OCI-LY1 (cell line): ENCODE measurements at regions not wholly inside any gene's neighbourhood (a gene's known extent, or its start where the extent isn't known, plus 50 kb on each side); places are given as distances from the start of the nearest gene placed in this dataset.

ENCODE experiments used
- H2AFZ ChIP-seq: fragments of 200-600 bp; sonication (generic), shearing (Covaris generic); 2 replicates; pipeline ENCODE4 v1.6.0; 2014; ENCODE audit warnings: antibody characterized with exemption, mild to moderate bottlenecking, low read length
- H3F3A ChIP-seq: fragments of 200-600 bp; sonication (generic), shearing (Covaris generic); 2 replicates; pipeline ENCODE4 v1.6.0; 2014; ENCODE audit warnings: mild to moderate bottlenecking, antibody characterized with exemption, low read length, moderate library complexity; ENCODE audit not compliant: insufficient read depth
- H3K27ac ChIP-seq: fragments of 200-600 bp; sonication (generic); 2 replicates; pipeline ENCODE4 v1.5.1; 2014; ENCODE audit warnings: low read length, mixed run types, mild to moderate bottlenecking, low read depth; ENCODE audit not compliant: poor library complexity, severe bottlenecking
- H3K27me3 ChIP-seq: fragments of 200-600 bp; sonication (generic); 2 replicates; pipeline ENCODE4 v1.6.0; 2014; ENCODE audit warnings: antibody characterized with exemption, mild to moderate bottlenecking, low read length, moderate library complexity; ENCODE audit not compliant: insufficient read depth
- H3K36me3 ChIP-seq: fragments of 200-600 bp; sonication (generic); 2 replicates; pipeline ENCODE4 v1.6.1; 2014; ENCODE audit warnings: mild to moderate bottlenecking, antibody characterized with exemption, low read length, moderate library complexity, mixed read lengths; ENCODE audit not compliant: insufficient read depth
- H3K4me1 ChIP-seq: fragments of 200-600 bp; sonication (generic); 2 replicates; pipeline ENCODE4 v1.5.1; 2014; ENCODE audit warnings: mild to moderate bottlenecking, low read length, moderate library complexity; ENCODE audit not compliant: insufficient read depth, severe bottlenecking
- H3K4me2 ChIP-seq: fragments of 200-600 bp; sonication (generic), shearing (Covaris generic); 2 replicates; pipeline ENCODE4 v1.6.1; 2014; ENCODE audit warnings: low read length
- H3K4me3 ChIP-seq: fragments of 200-600 bp; sonication (generic); 2 replicates; pipeline ENCODE4 v1.5.1; 2014; ENCODE audit warnings: low read length, low read depth, mild to moderate bottlenecking, mixed read lengths; ENCODE audit not compliant: poor library complexity, severe bottlenecking
- H3K79me2 ChIP-seq: fragments of 200-600 bp; shearing (Covaris generic); 2 replicates; pipeline ENCODE4 v1.6.1; 2016; ENCODE audit warnings: mixed run types, low read length, mixed read lengths; ENCODE audit not compliant: insufficient read depth
- H3K9ac ChIP-seq: fragments of 200-600 bp; sonication (generic), shearing (Covaris generic); 2 replicates; pipeline ENCODE4 v1.6.1; 2014; ENCODE audit warnings: mild to moderate bottlenecking, low read length, mixed read lengths
- H3K9me2 ChIP-seq: fragments of 200-600 bp; sonication (generic), shearing (Covaris generic); 2 replicates; pipeline ENCODE4 v1.6.1; 2014; ENCODE audit warnings: low read depth, mild to moderate bottlenecking, low read length, mixed read lengths
- H3K9me3 ChIP-seq: fragments of 200-600 bp; shearing (Covaris generic); 2 replicates; pipeline ENCODE4 v1.6.1; 2014; ENCODE audit warnings: low read length, mixed read lengths
- H4K20me1 ChIP-seq: fragments of 200-600 bp; sonication (generic), shearing (Covaris generic); 2 replicates; pipeline ENCODE4 v1.6.0; 2016; ENCODE audit warnings: mild to moderate bottlenecking, low read length; ENCODE audit not compliant: insufficient read depth
- CTCF ChIP-seq: fragments of 200-600 bp; sonication (generic), shearing (Covaris generic); IDR thresholded peaks from 2 replicates; pipeline ENCODE4 v1.5.1; 2017; ENCODE audit warnings: mild to moderate bottlenecking, antibody characterized with exemption, low read length, moderate library complexity, mixed read lengths
- EZH2 ChIP-seq: fragments of 200-600 bp; sonication (generic), shearing (Covaris generic); IDR thresholded peaks from 2 replicates; pipeline ENCODE4 v1.8.0; 2017; ENCODE audit warnings: borderline replicate concordance, mixed run types, mild to moderate bottlenecking, antibody characterized with exemption, low read length, moderate library complexity, mixed read lengths

- Histone ChIP-seq H3K9me3 (no peaks in the 10 kb centered on the region), H3K27me3 (no peaks in the 10 kb centered on the region), H3K4me1 (no peaks in the 10 kb centered on the region), H3K9me2 (no peaks in the 10 kb centered on the region), H3K4me3 (no peak overlapping the region), H3K79me2 (no peaks in the 10 kb centered on the region), H3F3A (no peaks in the 10 kb centered on the region), H3K4me2 (no peak overlapping the region), H3K27ac (no peak overlapping the region), H2AFZ (no peak overlapping the region), H3K9ac (no peak overlapping the region), H3K36me3 (peaks cover 22% of the 10 kb centered on the region), H4K20me1 (no peaks in the 10 kb centered on the region)
- TF ChIP-seq CTCF (no peak), EZH2 (no peak)
These were observed 1442.9 kb downstream of the UQCRFS1 start for GRCh38 chr19:27770095-27770494.

GRCh38 chr19:27767234-27767633, 1445.7 kb downstream of the UQCRFS1 start:
- Histone ChIP-seq H3K36me3 (no peaks in the 10 kb centered on the region), H3K9me2 (no peaks in the 10 kb centered on the region), H2AFZ (no peak overlapping the region), H3K4me3 (no peak overlapping the region), H3K9ac (no peak overlapping the region), H3K27ac (no peak overlapping the region), H3K79me2 (no peaks in the 10 kb centered on the region), H3K27me3 (no peaks in the 10 kb centered on the region), H3K4me2 (no peak overlapping the region), H3F3A (no peaks in the 10 kb centered on the region), H4K20me1 (no peaks in the 10 kb centered on the region), H3K9me3 (no peaks in the 10 kb centered on the region), H3K4me1 (no peaks in the 10 kb centered on the region)
- TF ChIP-seq EZH2, result no peak
- TF ChIP-seq CTCF, result no peak

GRCh38 chr19:27765912-27766725, 1446.8 kb downstream of the UQCRFS1 start:
- Histone ChIP-seq H4K20me1 (no peaks in the 10 kb centered on the region), H3K27ac (no peak overlapping the region), H3F3A (no peaks in the 10 kb centered on the region), H3K79me2 (no peaks in the 10 kb centered on the region), H3K27me3 (no peaks in the 10 kb centered on the region), H3K4me3 (no peak overlapping the region), H3K9me3 (no peaks in the 10 kb centered on the region), H3K9me2 (no peaks in the 10 kb centered on the region), H3K36me3 (no peaks in the 10 kb centered on the region), H3K4me2 (no peak overlapping the region), H3K4me1 (no peaks in the 10 kb centered on the region), H2AFZ (no peak overlapping the region), H3K9ac (no peak overlapping the region)
- TF ChIP-seq EZH2, result no peak
- no peak for TF ChIP-seq CTCF
